GM12872 (cell line): ENCODE measurements at regions not wholly inside any gene's neighbourhood (a gene's known extent, or its start where the extent isn't known, plus 50 kb on each side); places are given as distances from the start of the nearest gene placed in this dataset.

Experiments
- CTCF ChIP-seq: IDR thresholded peaks from 3 replicates; pipeline ENCODE4 v1.5.1; 2011; ENCODE audit warnings: low read depth, mild to moderate bottlenecking, low read length, moderate library complexity; ENCODE audit not compliant: insufficient read depth

GRCh38 chr3:135366816-135367215 is 571.8 kb downstream of the EPHB1 start:
- no peak for TF ChIP-seq CTCF

GRCh38 chr3:135368316-135368715 is 573.3 kb downstream of the EPHB1 start:
- no peak for TF ChIP-seq CTCF

DNA sequence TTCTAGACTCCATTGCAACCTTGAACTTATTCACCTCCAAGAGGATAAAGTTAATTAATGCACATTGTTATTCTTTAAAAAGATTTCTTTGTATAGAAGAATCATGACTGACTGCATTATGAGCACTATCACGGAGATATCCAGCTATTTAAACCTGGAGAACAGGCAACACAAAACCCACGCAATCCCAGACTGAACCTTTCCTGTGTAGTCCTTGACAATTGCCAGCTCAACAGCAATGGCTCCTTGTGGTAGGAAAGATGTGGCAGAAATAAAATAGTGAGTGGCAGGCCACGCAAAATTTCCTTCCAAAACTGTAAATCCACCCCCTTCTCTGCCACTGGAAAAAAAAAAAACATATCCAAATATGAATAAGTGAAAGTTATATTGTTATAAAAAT is 573.7 kb downstream of the EPHB1 start:
- no peak for TF ChIP-seq CTCF

- TF ChIP-seq CTCF = no peak
Observed at GRCh38 chr3:135374571-135374970, 579.5 kb downstream of the EPHB1 start.

DNA sequence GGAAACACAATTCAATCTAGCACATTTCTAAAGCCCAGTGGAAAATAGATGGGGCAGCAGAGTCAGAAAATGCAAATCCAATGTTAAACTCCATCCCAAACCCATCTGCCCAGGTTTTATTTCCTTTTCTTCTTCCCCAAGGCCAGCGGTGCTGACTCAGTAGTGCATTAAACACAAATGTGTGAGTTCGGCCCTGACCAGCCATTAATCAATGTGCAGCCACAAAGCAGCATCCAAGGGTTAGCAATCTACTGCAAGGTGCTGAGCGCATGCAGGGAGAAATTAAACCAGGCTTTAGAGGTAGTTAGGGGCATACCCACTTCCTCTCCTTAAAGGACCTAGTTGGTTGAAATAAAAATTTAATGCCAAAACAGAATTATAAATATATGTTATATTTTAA is 583.3 kb upstream of the PPP2R3A start:
- no peak for TF ChIP-seq CTCF

GRCh38 chr3:135382621-135383020 is 582.9 kb upstream of the PPP2R3A start:
- no peak for TF ChIP-seq CTCF

- TF ChIP-seq CTCF = no peak
Observed at GRCh38 chr3:135383301-135383700, 582.2 kb upstream of the PPP2R3A start.

- no peak for TF ChIP-seq CTCF
Observed at GRCh38 chr3:135392151-135392550, 573.4 kb upstream of the PPP2R3A start.
